Posterior vena cava (tissue), 2 donors: ENCODE measurements at regions not wholly inside any gene's neighbourhood (a gene's known extent, or its start where the extent isn't known, plus 50 kb on each side); places are given as distances from the start of the nearest gene placed in this dataset.

ENCODE experiments used
- DNase-seq: peaks from one replicate; pipeline ENCODE4 v3.0.0-alpha.2; 2020; ENCODE audit warnings: low spot score
- intact Hi-C, 2 donors: fragments of 100-400 bp; cut with DNase I; formaldehyde crosslinking; loops; one replicate each; pipeline versions ENCODE4 v1.14.1 to v1.14.2; 2022 to 2023
- donor health status: DM: yes; HTN: yes; CAD: no.
- donor health status: DM: yes; HTN: yes; CAD: no.

- DNase-seq = no peak
- intact Hi-C loops = no loop called here
These were observed 277.9 kb downstream of the C6orf118 start for GRCh38 chr6:165031502-165031901.

GRCh38 chr6:165025040-165025439, 284.4 kb downstream of the C6orf118 start:
- intact Hi-C loops = no loop called here
- DNase-seq = no peak

- intact Hi-C loops = no loop called here
- DNase-seq = no peak
These were observed 289.7 kb downstream of the C6orf118 start for GRCh38 chr6:165019681-165020080.

GRCh38 chr6:165015676-165016075, 293.7 kb downstream of the C6orf118 start:
- intact Hi-C loops = no loop called here
- no peak for DNase-seq

GRCh38 chr6:165013701-165014100, 295.7 kb downstream of the C6orf118 start:
- no peak for DNase-seq
- intact Hi-C loops = no loop called here

GRCh38 chr6:165012183-165012582, 297.2 kb downstream of the C6orf118 start:
- intact Hi-C loops = no loop called here

GRCh38 chr6:165010556-165011535, 298.6 kb downstream of the C6orf118 start:
- intact Hi-C loops = no loop called here
- no peak for DNase-seq

More at GRCh38 chr6:165012183-165012582, 297.2 kb downstream of the C6orf118 start:
- no peak for DNase-seq

- intact Hi-C loops = no loop called here
- no peak for DNase-seq
These were observed 300.4 kb downstream of the C6orf118 start for GRCh38 chr6:165008971-165009370.

GRCh38 chr6:165002866-165003265, 306.5 kb downstream of the C6orf118 start:
- no peak for DNase-seq
- intact Hi-C loops = no loop called here

GRCh38 chr6:165002358-165002757, 307.0 kb downstream of the C6orf118 start:
- intact Hi-C loops = no loop called here
- no peak for DNase-seq

- intact Hi-C loops = no loop called here
- no peak for DNase-seq
These were observed 307.8 kb downstream of the C6orf118 start for GRCh38 chr6:165001502-165002157.

GRCh38 chr6:164998297-164998696, 311.1 kb downstream of the C6orf118 start:
- intact Hi-C loops = no loop called here
- no peak for DNase-seq

GRCh38 chr6:164996838-164997237, 312.6 kb downstream of the C6orf118 start:
- no peak for DNase-seq
- intact Hi-C loops = no loop called here

- no peak for DNase-seq
- intact Hi-C loops = no loop called here
These were observed 317.8 kb downstream of the C6orf118 start for GRCh38 chr6:164991573-164991972.

GRCh38 chr6:164990901-164991300, 318.5 kb downstream of the C6orf118 start:
- intact Hi-C loops = no loop called here
- DNase-seq = no peak

GRCh38 chr6:164982389-164982788, 327.0 kb downstream of the C6orf118 start:
- no peak for DNase-seq

GRCh38 chr6:164967102-164967501, 342.3 kb downstream of the C6orf118 start:
- DNase-seq = no peak
- intact Hi-C loops = no loop called here

More at GRCh38 chr6:164982389-164982788, 327.0 kb downstream of the C6orf118 start:
- intact Hi-C loops = no loop called here

- intact Hi-C loops = no loop called here
- no peak for DNase-seq
These were observed 346.6 kb downstream of the C6orf118 start for GRCh38 chr6:164962805-164963204.

GRCh38 chr6:164947164-164947563, 362.2 kb downstream of the C6orf118 start:
- DNase-seq = no peak
- intact Hi-C loops = no loop called here

GRCh38 chr6:164942271-164942670, 367.1 kb downstream of the C6orf118 start:
- DNase-seq = no peak
- intact Hi-C loops = no loop called here
